GM18520 (cell line): ENCODE measurements at regions not wholly inside any gene's neighbourhood (a gene's known extent, or its start where the extent isn't known, plus 50 kb on each side); places are given as distances from the start of the nearest gene placed in this dataset.
"Not testable (repeated sequence)": the region's sequence is repeated elsewhere in the genome, so short reads cannot be mapped to it uniquely, and the experiment has no call there.

ENCODE experiments used
- ATAC-seq: cut with Tn5 transposase; IDR thresholded peaks from one replicate; pipeline ENCODE4 v1.9.1; 2021; ENCODE audit not compliant: unreplicated experiment

DNA sequence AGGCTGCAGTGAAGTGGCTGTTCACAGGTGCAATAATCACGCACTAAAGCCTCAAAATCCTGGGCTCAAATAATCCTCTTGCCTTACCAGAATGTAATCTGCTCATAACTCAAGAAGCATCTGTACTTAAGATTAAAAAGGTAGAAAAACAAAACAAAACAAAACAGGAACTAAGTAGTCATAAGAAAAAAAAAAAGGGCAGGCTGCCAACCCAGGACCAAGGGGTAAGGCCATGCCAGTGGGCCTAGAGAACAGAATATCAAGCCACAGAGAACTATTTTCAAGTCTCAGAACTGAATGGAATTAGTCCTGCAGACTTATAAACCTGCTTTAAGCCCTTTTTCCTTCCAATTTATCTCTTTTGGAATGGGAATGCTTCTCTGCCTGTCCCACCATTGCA lies 64.8 kb upstream of the TBC1D3K start:
- ATAC-seq, result no peak

DNA sequence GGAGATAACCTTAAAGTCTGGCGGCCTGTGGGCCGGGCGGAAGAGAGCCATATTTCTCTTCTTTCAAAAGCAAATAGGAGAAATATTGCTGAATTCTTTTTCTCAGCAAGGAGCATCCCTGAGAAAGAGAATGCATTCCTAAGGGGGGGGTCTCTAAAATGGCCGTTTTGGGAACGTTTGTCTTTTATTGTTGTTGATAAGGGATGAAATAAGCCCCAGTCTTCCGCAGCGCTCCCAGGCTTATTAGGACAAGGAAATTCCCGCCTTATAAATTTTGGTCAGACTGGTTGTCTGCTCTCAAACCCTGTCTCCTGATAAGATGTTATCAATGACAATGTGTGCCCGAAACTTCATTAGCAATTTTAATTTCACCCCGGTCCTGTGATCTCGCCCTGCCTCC lies 65.8 kb upstream of the TBC1D3K start:
- ATAC-seq, result not testable (repeated sequence)

DNA sequence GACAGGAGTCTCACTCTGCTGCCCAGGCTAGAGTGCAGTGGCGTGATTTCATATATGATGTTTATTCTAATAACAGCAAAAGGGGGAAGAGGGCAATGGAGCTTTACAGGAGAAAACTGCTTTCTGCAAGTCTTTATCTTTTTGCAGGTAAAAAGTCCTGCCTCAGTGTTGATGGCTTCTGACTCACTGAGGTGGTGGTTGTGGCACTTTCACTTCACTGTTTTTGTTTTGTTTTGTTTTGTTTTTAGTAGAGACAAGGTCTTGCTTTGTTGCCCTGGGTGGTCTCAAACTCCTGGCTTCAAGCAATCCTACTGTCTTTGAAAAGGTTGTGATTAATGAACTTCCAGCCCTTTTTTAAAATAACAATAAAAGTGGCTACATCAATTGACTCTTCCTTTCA lies 68.0 kb upstream of the TBC1D3K start:
- ATAC-seq, result no peak

DNA sequence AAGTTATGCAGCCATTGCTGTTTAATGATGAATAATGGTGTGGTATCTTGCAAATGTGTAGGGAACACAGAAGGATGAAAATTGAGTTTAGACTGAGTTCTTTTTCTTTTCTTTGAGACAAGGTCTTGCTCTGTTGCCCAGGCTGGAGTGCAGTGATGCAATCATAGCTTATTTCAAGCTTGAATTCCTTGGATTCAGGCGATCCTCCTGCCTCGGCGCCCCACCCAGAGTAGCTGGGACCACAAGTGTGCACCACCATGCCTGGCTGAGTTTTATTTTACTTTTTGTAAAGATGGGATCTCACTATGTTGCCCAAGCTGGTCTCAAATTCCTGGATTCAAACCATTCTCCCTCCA lies 74.6 kb upstream of the TBC1D3K start:
- ATAC-seq, result no peak

DNA sequence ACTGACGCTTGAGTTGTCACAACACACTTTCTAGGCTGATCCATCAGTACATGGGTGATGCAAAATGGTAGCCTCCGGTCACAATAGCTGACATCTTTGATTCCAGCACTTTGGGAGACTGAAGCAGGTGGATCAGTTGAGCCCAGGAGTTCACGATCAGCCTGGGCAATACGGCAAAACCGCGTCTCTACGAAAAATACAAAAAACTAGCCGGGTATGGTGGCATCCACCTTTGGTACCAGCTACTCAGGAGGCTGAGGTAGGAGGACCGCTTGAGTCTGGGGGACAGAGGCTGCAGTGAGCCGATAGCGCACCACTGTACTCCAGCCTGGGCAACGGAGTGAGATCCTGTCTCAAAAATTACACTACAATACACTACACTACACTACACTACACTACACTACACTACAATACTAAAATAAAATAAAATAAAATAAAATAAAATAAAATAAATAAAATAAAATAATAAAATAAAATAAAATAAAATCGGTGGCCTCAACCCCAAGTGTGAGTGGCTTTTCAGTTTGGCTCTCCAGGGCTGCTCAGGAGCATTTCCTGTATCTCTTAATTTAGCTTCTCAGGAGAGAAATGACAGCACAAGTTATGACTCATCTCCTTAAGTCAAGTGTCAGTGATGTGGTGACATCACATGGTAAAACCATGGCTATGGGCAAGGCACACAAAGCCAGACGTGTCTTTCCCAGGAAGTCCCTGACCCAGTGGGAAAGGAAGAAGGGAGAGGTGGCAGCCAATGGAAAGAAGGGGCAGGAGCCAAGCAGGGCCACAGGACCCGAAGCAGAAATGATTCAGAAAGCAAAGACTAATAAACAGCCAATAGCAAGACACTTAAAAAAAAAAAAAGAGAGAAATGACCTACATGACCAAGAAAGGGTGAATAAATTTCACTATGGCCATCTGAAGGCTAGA lies 75.3 kb upstream of the TBC1D3K start:
- peak; percentile 49 for ATAC-seq

- no peak for ATAC-seq
These were observed 76.3 kb upstream of the TBC1D3K start for GRCh38 chr17:37847811-37848331.

GRCh38 chr17:37847102-37847501 lies 77.1 kb upstream of the TBC1D3K start:
- ATAC-seq, result no peak

DNA sequence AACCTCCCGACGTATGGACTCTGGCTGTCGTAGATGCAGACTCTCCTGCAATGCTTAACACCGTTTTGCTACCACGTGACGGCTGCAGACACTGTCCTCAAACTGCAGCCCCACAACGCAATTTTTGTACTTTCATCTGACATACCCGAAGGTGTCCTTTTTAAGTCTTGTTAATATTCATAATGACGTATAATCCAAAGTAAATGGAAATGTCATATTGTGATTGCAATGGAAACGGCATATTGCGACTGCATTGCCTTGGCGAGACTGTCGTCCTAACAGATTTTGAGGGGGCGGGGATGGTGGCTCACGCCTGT lies 79.3 kb upstream of the TBC1D3K start:
- ATAC-seq, result no peak

DNA sequence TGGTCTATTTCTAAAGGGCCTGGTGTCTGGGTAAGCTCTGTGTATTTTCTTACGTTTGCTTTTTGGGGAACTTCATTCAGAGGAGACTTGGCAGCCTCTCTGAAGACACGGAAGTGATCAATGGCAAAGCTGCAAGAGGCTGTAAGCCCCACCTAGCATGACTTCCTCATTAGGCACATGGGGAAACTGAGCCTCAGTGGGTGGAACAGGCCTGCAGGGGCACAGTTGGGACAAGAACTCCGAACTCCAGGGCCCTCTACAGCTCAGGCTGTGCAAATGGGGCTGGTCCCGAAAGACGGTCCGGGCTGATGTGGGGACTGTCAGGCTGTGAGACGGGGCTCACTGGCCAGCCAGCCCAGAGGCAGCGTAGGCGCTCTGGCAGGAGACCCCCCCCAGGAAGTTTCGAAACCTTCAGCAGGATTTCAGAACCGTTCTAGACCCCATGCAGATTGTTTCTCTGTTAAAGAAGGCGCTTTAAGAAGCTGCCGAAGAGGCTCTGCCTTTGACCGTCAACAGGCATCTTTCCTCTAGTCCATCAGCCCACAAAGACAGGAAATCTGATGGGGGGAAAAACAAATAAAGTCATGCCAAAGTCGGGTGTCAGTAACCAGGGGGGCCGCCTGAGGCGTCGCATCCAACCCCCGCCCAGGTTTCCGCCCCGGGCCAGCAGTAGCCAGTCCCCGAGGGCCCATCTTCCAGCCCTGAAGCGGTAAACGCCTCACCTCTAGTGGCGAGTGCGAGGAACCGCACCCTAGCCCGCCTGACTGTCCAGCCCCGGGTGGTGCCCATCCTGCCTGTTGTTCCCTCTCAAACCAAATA lies 79.8 kb upstream of the TBC1D3K start:
- no peak for ATAC-seq

GRCh38 chr17:37842401-37842800 lies 81.8 kb upstream of the TBC1D3K start:
- ATAC-seq, result no peak

- ATAC-seq, result no peak
These were observed 83.0 kb upstream of the TBC1D3K start for GRCh38 chr17:37841232-37841631.

GRCh38 chr17:37840576-37840975 lies 83.6 kb upstream of the TBC1D3K start:
- no peak for ATAC-seq

DNA sequence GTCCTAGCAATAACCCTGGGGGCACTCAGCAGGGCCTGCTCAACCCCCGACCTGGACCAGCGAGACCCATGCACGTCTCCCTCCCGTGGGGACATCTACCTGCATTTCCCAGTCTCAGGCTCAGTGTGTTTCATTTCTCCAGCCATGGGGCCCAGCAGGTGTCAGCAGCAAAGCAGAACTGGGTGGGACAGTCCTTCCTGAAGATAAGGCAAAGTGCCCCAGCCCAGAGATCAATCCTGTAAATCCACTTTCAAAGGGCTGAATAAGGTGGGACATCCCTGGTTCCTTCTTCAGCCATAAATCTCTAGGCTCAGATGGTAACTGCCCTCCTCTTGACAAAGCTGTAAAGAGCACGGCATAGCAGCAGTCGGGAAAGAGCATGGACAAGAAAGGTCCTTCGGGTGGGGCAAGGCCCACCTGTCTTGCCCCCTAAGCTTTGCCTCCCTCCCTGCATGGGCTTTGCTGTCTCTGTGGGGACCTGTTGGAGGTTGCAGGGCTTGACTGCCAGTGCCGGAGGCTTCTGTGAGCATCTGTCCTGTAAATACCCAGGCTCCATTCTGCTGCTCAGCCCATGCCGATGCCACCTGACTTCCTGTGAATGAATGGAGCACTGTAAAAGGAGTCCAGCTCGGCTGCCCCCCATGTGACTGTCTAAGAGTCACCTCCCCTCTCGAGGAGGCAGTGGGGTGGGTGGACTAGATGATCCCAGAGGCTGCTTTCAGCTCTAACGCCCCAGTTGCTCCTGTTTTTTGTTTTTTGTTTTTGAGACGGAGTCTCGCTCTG lies 84.8 kb upstream of the TBC1D3K start:
- ATAC-seq, result no peak

GRCh38 chr17:37838276-37838675 lies 85.9 kb upstream of the TBC1D3K start:
- ATAC-seq, result no peak

GRCh38 chr17:37836593-37836992 lies 87.6 kb upstream of the TBC1D3K start:
- ATAC-seq, result no peak

DNA sequence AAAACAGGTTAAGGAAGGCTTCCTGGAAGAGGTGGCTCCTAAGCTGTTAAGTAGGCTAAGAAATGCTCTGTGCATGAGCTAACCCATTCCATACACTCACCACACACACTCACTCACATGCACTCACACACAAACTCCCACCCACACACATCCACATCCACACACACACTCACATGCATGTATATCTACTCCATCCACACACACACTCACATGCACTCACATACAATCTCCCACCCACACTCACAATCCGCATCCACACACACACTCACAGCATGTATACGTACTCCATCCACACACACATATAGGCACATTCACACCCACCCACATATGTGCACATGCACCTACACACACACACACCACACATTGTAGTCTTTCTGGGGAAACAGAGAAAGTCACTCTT lies 89.3 kb upstream of the HNF1B start:
- no peak for ATAC-seq

DNA sequence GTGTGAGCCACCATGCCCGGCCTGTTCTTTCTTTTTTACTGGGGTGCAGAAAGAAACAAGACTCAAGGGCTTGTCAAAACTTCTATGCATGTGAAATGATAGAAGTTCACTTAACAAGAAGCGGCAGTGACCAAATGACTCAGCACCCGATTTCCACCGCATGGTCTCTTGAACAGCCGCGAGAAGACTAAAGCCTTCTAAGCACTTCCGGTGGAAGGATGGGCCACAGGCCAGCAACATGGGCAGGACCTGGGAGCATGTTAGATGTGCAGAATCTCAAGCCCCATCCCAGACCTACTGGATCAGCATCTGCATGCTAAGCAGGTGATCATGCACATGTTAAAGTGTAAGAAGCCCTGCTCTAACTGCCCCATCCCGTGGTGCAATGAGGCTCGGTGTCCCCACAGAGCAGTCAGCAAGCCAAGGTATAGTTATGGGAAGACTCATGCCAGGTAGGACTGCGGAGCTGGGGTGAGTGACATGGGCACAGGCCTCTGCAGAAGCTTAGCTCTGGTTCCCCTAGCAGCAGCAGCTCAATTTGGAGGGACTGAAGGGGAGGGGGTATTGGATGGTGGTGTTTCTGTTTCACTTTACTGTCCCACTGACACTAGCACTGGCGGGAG lies 88.5 kb upstream of the HNF1B start:
- ATAC-seq, result no peak

- ATAC-seq, result no peak
These were observed 87.1 kb upstream of the HNF1B start for GRCh38 chr17:37831986-37832385.

GRCh38 chr17:37831492-37831891 lies 86.6 kb upstream of the HNF1B start:
- no peak for ATAC-seq

- ATAC-seq, result no peak
These were observed 85.5 kb upstream of the HNF1B start for GRCh38 chr17:37830151-37830993.
